ENCODE measurements at regions not wholly inside any gene's neighbourhood (a gene's known extent, or its start where the extent isn't known, plus 50 kb on each side); places are given as distances from the start of the nearest gene placed in this dataset.

Small RNA genes lying in the stretch of these regions (small RNA-seq; reads per million reads assigned to genes)
- gene AC023827.1 (0 reads per million in 7 experiments), gene MTND4LP25 (0 reads per million in 7 experiments), gene RNU6-257P (0 to 0.10 (median 0) reads per million in 7 experiments)
